Common myeloid progenitor, CD34-positive (primary cell): ENCODE measurements at regions not wholly inside any gene's neighbourhood (a gene's known extent, or its start where the extent isn't known, plus 50 kb on each side); places are given as distances from the start of the nearest gene placed in this dataset.
"Not testable (repeated sequence)": the region's sequence is repeated elsewhere in the genome, so short reads cannot be mapped to it uniquely, and the experiment has no call there.

Experiments
- CTCF ChIA-PET: fragments of 350-600 bp; sonication (Branson Sonifier 250); formaldehyde crosslinking; loops from one replicate; lab custom pipeline; 2021; ENCODE audit warnings: antibody characterized with exemption; lab: Charles Lee
- POLR2A ChIA-PET: fragments of 350-600 bp; sonication (Branson Sonifier 250); formaldehyde crosslinking; loops from one replicate; lab custom pipeline; 2021; ENCODE audit warnings: antibody characterized with exemption; lab: Charles Lee
- DNase-seq, 3 donors: peaks; one replicate each; pipeline versions ENCODE4 v3.0.0 to v3.0.0-alpha.2; 2013
- H3K27ac ChIP-seq, 2 experiments: 1 replicate in 1 of 2; 2 replicates in 1 of 2; pipeline ENCODE4 v1.7.0; 2013; ENCODE audit warnings: inconsistent platforms in 2 of 2, low read length in 2 of 2, mild to moderate bottlenecking in 2 of 2, low read depth in 1 of 2, moderate library complexity in 1 of 2; ENCODE audit not compliant: severe bottlenecking in 2 of 2, insufficient read depth in 1 of 2, poor library complexity in 1 of 2
- H3K27me3 ChIP-seq, 5 experiments: replicated peaks in 2 of 5; 1 replicate in 3 of 5; 2 replicates in 2 of 5; pipeline versions ENCODE4 v1.6.1 to v1.7.0; 2013; ENCODE audit warnings: low read length in 4 of 5, mild to moderate bottlenecking in 2 of 5, moderate library complexity in 2 of 5, inconsistent platforms in 1 of 5; ENCODE audit not compliant: insufficient read depth in 5 of 5, control insufficient read depth in 4 of 5
- H3K36me3 ChIP-seq, 4 experiments: 1 replicate in 2 of 4; 2 replicates in 2 of 4; pipeline versions ENCODE4 v1.6.1 to v1.7.0; 2013; ENCODE audit warnings: low read length in 3 of 4, control low read depth in 1 of 4, mild to moderate bottlenecking in 1 of 4; ENCODE audit not compliant: control insufficient read depth in 4 of 4, insufficient read depth in 4 of 4
- H3K4me1 ChIP-seq, 4 experiments: 1 replicate in 3 of 4; 2 replicates in 1 of 4; pipeline versions ENCODE4 v1.6.1 to v1.7.1; 2013; ENCODE audit warnings: low read length in 3 of 4, mild to moderate bottlenecking in 3 of 4, control low read depth in 1 of 4, inconsistent platforms in 1 of 4, moderate library complexity in 1 of 4; ENCODE audit not compliant: control insufficient read depth in 4 of 4, insufficient read depth in 4 of 4; ENCODE audit errors: control extremely low read depth in 1 of 4
- H3K4me3 ChIP-seq, 7 experiments: 1 replicate in 4 of 7; 2 replicates in 3 of 7; pipeline versions ENCODE4 v1.5.1 to v1.7.0; 2013; ENCODE audit warnings: mild to moderate bottlenecking in 7 of 7, low read length in 6 of 7, moderate library complexity in 6 of 7, inconsistent platforms in 2 of 7, low read depth in 2 of 7, control low read depth in 1 of 7; ENCODE audit not compliant: insufficient read depth in 4 of 7, control insufficient read depth in 1 of 7; ENCODE audit errors: extremely low read depth in 1 of 7
- H3K9me3 ChIP-seq, 5 experiments: 1 replicate in 4 of 5; 2 replicates in 1 of 5; pipeline versions ENCODE4 v1.6.1 to v1.7.1; 2013; ENCODE audit warnings: low read length in 4 of 5, mild to moderate bottlenecking in 2 of 5, inconsistent platforms in 1 of 5, low read depth in 1 of 5, moderate library complexity in 1 of 5; ENCODE audit not compliant: control insufficient read depth in 4 of 5, insufficient read depth in 2 of 5; ENCODE audit errors: control extremely low read depth in 1 of 5
- WGBS: methylation state at CpG from one replicate; pipeline ENCODE4 v1.1.5; 2013; ENCODE audit not compliant: insufficient coverage; 5-methylcytosine and 5-hydroxymethylcytosine counted together

GRCh38 chr1:147103416-147104155 is 68.7 kb downstream of the PRKAB2 start:
- H3K36me3 ChIP-seq, POLR2A ChIA-PET, DNase-seq, H3K27me3 ChIP-seq, H3K27ac ChIP-seq, CTCF ChIA-PET, H3K9me3 ChIP-seq, H3K4me3 ChIP-seq: not testable (repeated sequence)
- 83% methylated on average over 5 of the region's 5 CpGs for WGBS
- H3K4me1 ChIP-seq = peaks cover 0 to 12% (median 0%) of the 10 kb centered on the region in 4 experiments

GRCh38 chr1:147099192-147099591 is 73.1 kb downstream of the PRKAB2 start:
- no peak for DNase-seq
- WGBS = 100% methylated on average over 3 of the region's 6 CpGs
- H3K36me3 ChIP-seq = no peaks in the 10 kb centered on the region
- H3K4me1 ChIP-seq = peaks cover 0 to 3% (median 0%) of the 10 kb centered on the region in 4 experiments
- ChIA-PET CTCF (no interaction called here), POLR2A (no interaction called here)
- H3K4me3 ChIP-seq = no peak overlapping the region
- no peak overlapping the region for H3K27ac ChIP-seq
- peaks cover 0 to 2% (median 0%) of the 10 kb centered on the region in 5 experiments for H3K27me3 ChIP-seq
- no peaks in the 10 kb centered on the region for H3K9me3 ChIP-seq

- POLR2A ChIA-PET, H3K4me1 ChIP-seq, H3K27me3 ChIP-seq, H3K36me3 ChIP-seq, H3K4me3 ChIP-seq, H3K27ac ChIP-seq, H3K9me3 ChIP-seq, CTCF ChIA-PET: not testable (repeated sequence)
- DNase-seq = peak in 1 of 3 donors; percentile 17
- WGBS = 65% methylated on average over 5 of the region's 11 CpGs
These were observed 73.8 kb downstream of the PRKAB2 start for GRCh38 chr1:147098338-147098973.

- H3K36me3 ChIP-seq = no peaks in the 10 kb centered on the region
- DNase-seq = no peak
- H3K4me1 ChIP-seq = no peaks in the 10 kb centered on the region
- no peak overlapping the region for H3K27ac ChIP-seq
- no peak overlapping the region for H3K4me3 ChIP-seq
- H3K9me3 ChIP-seq = no peaks in the 10 kb centered on the region
- WGBS = 100% methylated on average over 2 of the region's 4 CpGs
- ChIA-PET POLR2A (no interaction called here), CTCF (no interaction called here)
- peaks cover 0 to 2% (median 0%) of the 10 kb centered on the region in 5 experiments for H3K27me3 ChIP-seq
These were observed 76.6 kb downstream of the PRKAB2 start for GRCh38 chr1:147095691-147096090.

GRCh38 chr1:147091801-147092200 is 80.5 kb downstream of the PRKAB2 start:
- Histone ChIP-seq H3K4me1 (no peaks in the 10 kb centered on the region), H3K4me3 (no peak overlapping the region), H3K27me3 (no peaks in the 10 kb centered on the region), H3K9me3 (peaks cover 0 to 3% (median 0%) of the 10 kb centered on the region in 5 experiments), H3K27ac (no peak overlapping the region), H3K36me3 (no peaks in the 10 kb centered on the region)
- no CpG with 5 or more reads among the region's 2 CpGs for WGBS
- ChIA-PET CTCF (no interaction called here), POLR2A (no interaction called here)
- DNase-seq = no peak

GRCh38 chr1:147089457-147089856 is 82.8 kb downstream of the PRKAB2 start:
- Histone ChIP-seq H3K4me1 (peaks cover 0 to 9% (median 7%) of the 10 kb centered on the region in 4 experiments), H3K4me3 (no peak overlapping the region), H3K9me3 (peaks cover 0 to 3% (median 1%) of the 10 kb centered on the region in 5 experiments), H3K27me3 (peaks cover 0 to 19% (median 0%) of the 10 kb centered on the region in 5 experiments), H3K27ac (no peak overlapping the region), H3K36me3 (no peaks in the 10 kb centered on the region)
- 61% methylated on average over 3 of the region's 4 CpGs for WGBS
- no peak for DNase-seq
- POLR2A ChIA-PET = no interaction called here
- CTCF ChIA-PET = no interaction called here

- peaks cover 0 to 3% (median 1%) of the 10 kb centered on the region in 5 experiments for H3K9me3 ChIP-seq
- no peaks in the 10 kb centered on the region for H3K36me3 ChIP-seq
- no peak for DNase-seq
- peaks cover 0 to 20% (median 14%) of the 10 kb centered on the region in 4 experiments for H3K4me1 ChIP-seq
- H3K4me3 ChIP-seq = no peak overlapping the region
- H3K27me3 ChIP-seq = peaks cover 0 to 50% (median 0%) of the 10 kb centered on the region in 5 experiments
- CTCF ChIA-PET = no interaction called here
- POLR2A ChIA-PET = no interaction called here
- no peak overlapping the region for H3K27ac ChIP-seq
These were observed 86.1 kb downstream of the PRKAB2 start for GRCh38 chr1:147086129-147086528.
